Parathyroid adenoma (tissue), 2 donors: ENCODE measurements at regions not wholly inside any gene's neighbourhood (a gene's known extent, or its start where the extent isn't known, plus 50 kb on each side); places are given as distances from the start of the nearest gene placed in this dataset.

Source experiments
- H2AFZ ChIP-seq: fragments of 300-600 bp; sonication (generic); one replicate; pipeline ENCODE4 v1.7.0; 2017; ENCODE audit warnings: antibody characterized with exemption, mild to moderate bottlenecking
- H3K27ac ChIP-seq: fragments of 300-600 bp; sonication (generic); one replicate; pipeline ENCODE4 v1.7.0; 2017
- H3K27me3 ChIP-seq: fragments of 300-600 bp; sonication (generic); one replicate; pipeline ENCODE4 v1.7.0; 2017; ENCODE audit warnings: low read length; ENCODE audit not compliant: control insufficient read depth, insufficient read depth
- H3K36me3 ChIP-seq: fragments of 300-600 bp; sonication (generic); one replicate; pipeline ENCODE4 v1.7.0; 2017; ENCODE audit warnings: low read length; ENCODE audit not compliant: control insufficient read depth, insufficient read depth
- H3K4me1 ChIP-seq: fragments of 300-600 bp; sonication (generic); one replicate; pipeline ENCODE4 v1.7.0; 2017; ENCODE audit warnings: control low read depth
- H3K4me2 ChIP-seq: fragments of 300-600 bp; sonication (generic); one replicate; pipeline ENCODE4 v1.7.0; 2017; ENCODE audit warnings: low read length
- H3K4me3 ChIP-seq: fragments of 300-600 bp; sonication (generic); one replicate; pipeline ENCODE4 v1.7.0; 2017; ENCODE audit warnings: low read depth, low read length
- H3K79me2 ChIP-seq: fragments of 300-600 bp; sonication (generic); one replicate; pipeline ENCODE4 v1.7.0; 2017; ENCODE audit warnings: control low read depth
- H3K9ac ChIP-seq: fragments of 300-600 bp; sonication (generic); one replicate; pipeline ENCODE4 v1.7.0; 2017; ENCODE audit warnings: mild to moderate bottlenecking
- H3K9me3 ChIP-seq: fragments of 300-600 bp; sonication (generic); one replicate; pipeline ENCODE4 v1.7.0; 2017; ENCODE audit warnings: low read length; ENCODE audit not compliant: control insufficient read depth
- TF ChIP-seq, protein P1 (sequence below): fragments of 300-600 bp; sonication (generic); IDR thresholded peaks from one replicate; pipeline ENCODE4 v1.7.0; 2017; ENCODE audit warnings: antibody characterized with exemption, mild to moderate bottlenecking
- donor health status: primary hyperparathyroidism.

DNA sequence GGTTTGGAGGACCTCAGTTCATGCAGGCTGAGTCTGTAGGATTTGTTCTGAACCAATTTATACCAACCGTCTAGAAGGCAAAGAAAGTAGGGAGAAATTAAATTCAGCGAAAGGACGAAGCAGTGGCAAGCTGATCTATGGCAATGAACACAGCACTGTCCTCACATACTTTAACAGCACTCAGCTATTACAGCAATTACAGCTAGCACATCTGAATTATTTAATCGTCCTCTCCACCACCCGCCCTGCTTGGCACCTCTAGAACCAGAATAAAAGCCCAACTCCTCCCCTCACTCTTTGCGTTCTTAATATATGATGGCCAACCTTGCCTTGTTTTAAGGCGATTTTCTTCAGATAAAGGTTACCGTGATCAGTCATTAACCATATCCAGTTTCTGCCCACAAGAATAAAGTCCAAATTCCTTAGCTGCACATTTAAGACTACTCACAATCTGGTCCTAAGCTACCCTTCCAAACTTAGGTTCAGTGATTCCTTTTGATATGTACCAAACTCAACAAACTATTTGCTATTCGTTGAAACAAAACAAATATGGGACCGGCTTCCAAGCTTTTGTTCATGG is 169.4 kb upstream of the ESRRG start:
- H3K27ac ChIP-seq, result no peak overlapping the region
- H2AFZ ChIP-seq, result no peak overlapping the region
- no peaks in the 10 kb centered on the region for H3K36me3 ChIP-seq
- peaks cover 2% of the 10 kb centered on the region for H3K4me1 ChIP-seq
- H3K4me3 ChIP-seq, result no peak overlapping the region
- TF ChIP-seq, protein P1, sequence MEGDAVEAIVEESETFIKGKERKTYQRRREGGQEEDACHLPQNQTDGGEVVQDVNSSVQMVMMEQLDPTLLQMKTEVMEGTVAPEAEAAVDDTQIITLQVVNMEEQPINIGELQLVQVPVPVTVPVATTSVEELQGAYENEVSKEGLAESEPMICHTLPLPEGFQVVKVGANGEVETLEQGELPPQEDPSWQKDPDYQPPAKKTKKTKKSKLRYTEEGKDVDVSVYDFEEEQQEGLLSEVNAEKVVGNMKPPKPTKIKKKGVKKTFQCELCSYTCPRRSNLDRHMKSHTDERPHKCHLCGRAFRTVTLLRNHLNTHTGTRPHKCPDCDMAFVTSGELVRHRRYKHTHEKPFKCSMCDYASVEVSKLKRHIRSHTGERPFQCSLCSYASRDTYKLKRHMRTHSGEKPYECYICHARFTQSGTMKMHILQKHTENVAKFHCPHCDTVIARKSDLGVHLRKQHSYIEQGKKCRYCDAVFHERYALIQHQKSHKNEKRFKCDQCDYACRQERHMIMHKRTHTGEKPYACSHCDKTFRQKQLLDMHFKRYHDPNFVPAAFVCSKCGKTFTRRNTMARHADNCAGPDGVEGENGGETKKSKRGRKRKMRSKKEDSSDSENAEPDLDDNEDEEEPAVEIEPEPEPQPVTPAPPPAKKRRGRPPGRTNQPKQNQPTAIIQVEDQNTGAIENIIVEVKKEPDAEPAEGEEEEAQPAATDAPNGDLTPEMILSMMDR, result no peak
- no peaks in the 10 kb centered on the region for H3K9me3 ChIP-seq
- H3K4me2 ChIP-seq, result no peak overlapping the region
- H3K9ac ChIP-seq, result no peak overlapping the region
- H3K27me3 ChIP-seq, result no peaks in the 10 kb centered on the region
- H3K79me2 ChIP-seq, result peaks cover 7% of the 10 kb centered on the region

DNA sequence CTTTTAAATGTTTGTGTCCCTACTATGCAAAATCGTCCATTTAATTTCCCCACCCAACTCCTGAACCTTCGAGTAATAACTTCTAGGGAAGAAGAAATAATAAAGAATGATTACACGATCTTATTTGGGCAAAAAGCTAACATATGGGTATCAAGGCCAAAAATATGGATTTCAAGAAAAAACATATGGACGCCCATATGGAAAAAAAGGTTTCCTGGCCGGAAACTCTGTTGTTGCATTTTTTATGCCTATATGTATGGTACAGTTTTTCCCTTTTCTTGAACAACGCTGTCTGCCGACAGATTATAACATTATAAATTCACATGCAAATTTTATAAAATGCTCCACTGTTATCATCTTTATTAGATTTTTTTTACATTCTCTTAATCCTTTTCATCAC is 167.6 kb upstream of the ESRRG start:
- H3K4me2 ChIP-seq, result no peak overlapping the region
- no peak overlapping the region for H3K9ac ChIP-seq
- H3K4me1 ChIP-seq, result peaks cover 2% of the 10 kb centered on the region
- no peak overlapping the region for H3K27ac ChIP-seq
- no peaks in the 10 kb centered on the region for H3K36me3 ChIP-seq
- H2AFZ ChIP-seq, result no peak overlapping the region
- no peak overlapping the region for H3K4me3 ChIP-seq
- H3K27me3 ChIP-seq, result no peaks in the 10 kb centered on the region
- H3K9me3 ChIP-seq, result no peaks in the 10 kb centered on the region
- TF ChIP-seq, protein P1, result no peak
- H3K79me2 ChIP-seq, result peaks cover 7% of the 10 kb centered on the region

DNA sequence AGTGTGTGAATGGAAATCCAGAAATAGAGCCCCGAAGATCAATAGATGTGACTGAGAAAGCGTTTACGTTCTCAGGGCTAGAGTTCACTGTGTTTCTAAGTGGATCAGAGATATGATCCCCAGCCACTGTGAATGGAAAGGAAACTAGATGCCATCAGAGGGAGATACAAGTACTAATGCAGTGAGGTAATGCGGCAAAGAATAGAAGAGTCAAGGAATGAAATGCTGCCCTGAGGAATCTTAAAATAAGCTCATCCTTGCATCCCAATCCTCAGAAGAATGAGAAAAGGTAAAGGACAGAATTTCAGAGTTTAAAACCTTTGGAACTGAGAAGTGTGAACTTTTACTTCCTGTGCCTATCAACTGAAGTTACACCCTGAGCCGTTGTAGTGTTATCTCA is 165.5 kb upstream of the ESRRG start:
- H3K36me3 ChIP-seq, result no peaks in the 10 kb centered on the region
- H3K27ac ChIP-seq, result no peak overlapping the region
- no peak overlapping the region for H2AFZ ChIP-seq
- no peaks in the 10 kb centered on the region for H3K27me3 ChIP-seq
- peaks cover 2% of the 10 kb centered on the region for H3K4me1 ChIP-seq
- peaks cover 4% of the 10 kb centered on the region for H3K79me2 ChIP-seq
- no peak overlapping the region for H3K4me2 ChIP-seq
- H3K4me3 ChIP-seq, result no peak overlapping the region
- TF ChIP-seq, protein P1, result no peak
- no peak overlapping the region for H3K9ac ChIP-seq
- H3K9me3 ChIP-seq, result no peaks in the 10 kb centered on the region

DNA sequence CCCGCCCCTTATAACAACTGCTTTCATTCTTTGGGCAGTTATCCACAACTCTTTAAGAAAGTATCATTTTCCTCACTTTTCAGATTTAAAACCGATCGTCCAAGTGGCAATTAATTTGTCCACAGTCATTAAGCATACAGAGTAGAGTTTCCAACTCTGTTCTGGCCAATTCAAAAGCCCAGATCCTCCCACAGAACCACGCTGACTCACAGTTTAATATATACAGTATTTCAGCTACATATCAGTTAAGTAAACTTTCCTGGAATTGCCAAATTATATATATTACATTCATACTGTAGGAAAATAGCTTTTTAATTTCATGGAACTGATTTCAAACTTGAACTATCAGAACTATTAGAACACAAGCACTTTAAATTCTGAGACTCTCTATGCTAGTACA is 163.8 kb upstream of the ESRRG start:
- Histone ChIP-seq H3K9ac (no peak overlapping the region), H3K4me3 (no peak overlapping the region), H3K4me1 (peaks cover 2% of the 10 kb centered on the region), H3K79me2 (no peaks in the 10 kb centered on the region), H3K27me3 (no peaks in the 10 kb centered on the region), H3K4me2 (no peak overlapping the region), H3K27ac (no peak overlapping the region), H2AFZ (no peak overlapping the region), H3K9me3 (no peaks in the 10 kb centered on the region), H3K36me3 (no peaks in the 10 kb centered on the region)
- TF ChIP-seq, protein P1, result no peak

DNA sequence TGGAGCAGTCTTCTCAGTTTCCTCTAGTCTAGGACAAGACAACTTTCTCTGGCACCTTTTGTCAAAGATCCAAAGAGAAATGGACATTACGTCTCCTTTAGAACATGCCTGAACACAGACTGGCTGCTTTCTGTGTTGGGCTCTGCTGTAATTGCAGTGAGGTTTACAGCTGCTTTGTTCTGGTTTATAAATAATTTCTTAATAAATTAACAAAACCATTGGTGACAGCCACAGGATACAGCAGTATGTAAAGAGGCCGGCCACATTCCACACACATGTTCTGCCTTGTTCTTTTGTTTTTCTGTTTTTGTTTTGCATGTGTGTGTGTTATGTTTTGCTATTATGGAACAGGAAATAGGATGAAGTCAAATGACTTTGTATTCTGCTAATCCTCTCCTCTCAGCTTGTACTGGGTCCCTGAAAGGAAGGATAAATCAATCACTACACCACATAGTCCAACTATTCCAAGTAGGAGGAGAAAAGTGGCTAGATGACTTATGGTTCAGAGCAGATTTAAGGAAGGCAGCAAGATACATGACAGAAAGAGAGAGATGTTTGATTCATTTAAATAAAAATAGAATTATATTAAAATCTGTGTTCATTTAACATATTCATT is 161.5 kb upstream of the ESRRG start:
- no peaks in the 10 kb centered on the region for H3K27me3 ChIP-seq

More for the DNA sequence above, 161.5 kb upstream of the ESRRG start:
- Histone ChIP-seq H3K27ac (no peak overlapping the region), H3K4me3 (no peak overlapping the region), H3K9ac (no peak overlapping the region), H3K79me2 (no peaks in the 10 kb centered on the region), H3K36me3 (no peaks in the 10 kb centered on the region), H3K4me2 (no peak overlapping the region), H3K9me3 (no peaks in the 10 kb centered on the region), H2AFZ (no peak overlapping the region), H3K4me1 (peaks cover 2% of the 10 kb centered on the region)
- TF ChIP-seq, protein P1, result no peak
